GM18907 (cell line): ENCODE measurements at regions not wholly inside any gene's neighbourhood (a gene's known extent, or its start where the extent isn't known, plus 50 kb on each side); places are given as distances from the start of the nearest gene placed in this dataset.

Experiments
- ATAC-seq: cut with Tn5 transposase; IDR thresholded peaks from one replicate; pipeline ENCODE4 v1.9.1; 2021; ENCODE audit warnings: mild to moderate bottlenecking, moderate library complexity; ENCODE audit not compliant: unreplicated experiment

DNA sequence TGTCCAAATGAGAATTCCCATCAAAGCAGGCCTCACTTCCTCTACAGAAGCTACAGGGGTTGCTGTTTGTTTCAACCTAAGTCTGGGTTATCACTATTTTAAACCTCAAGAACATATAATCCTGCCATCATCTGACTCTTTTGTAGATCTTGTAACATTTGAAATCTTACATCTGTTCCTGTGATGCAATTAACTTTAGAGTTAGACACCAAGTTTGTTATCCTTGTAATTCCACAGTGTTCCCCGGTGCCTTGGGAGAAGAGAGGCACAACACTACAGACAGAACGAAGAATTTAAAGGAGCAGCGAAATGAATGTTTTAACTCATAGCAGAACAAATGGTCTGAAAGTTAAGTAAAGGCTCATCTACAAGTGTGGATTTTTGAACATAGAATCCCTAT, 116.1 kb downstream of the UCHL5 start:
- ATAC-seq = no peak

- no peak for ATAC-seq
Measured at GRCh38 chr1:192943522-192943921, 115.6 kb downstream of the UCHL5 start.

- ATAC-seq = no peak
Measured at GRCh38 chr1:192945390-192946130, 113.6 kb downstream of the UCHL5 start.

GRCh38 chr1:192949783-192950182, 109.4 kb downstream of the UCHL5 start:
- no peak for ATAC-seq

GRCh38 chr1:192950926-192951325, 108.2 kb downstream of the UCHL5 start:
- ATAC-seq = no peak

DNA sequence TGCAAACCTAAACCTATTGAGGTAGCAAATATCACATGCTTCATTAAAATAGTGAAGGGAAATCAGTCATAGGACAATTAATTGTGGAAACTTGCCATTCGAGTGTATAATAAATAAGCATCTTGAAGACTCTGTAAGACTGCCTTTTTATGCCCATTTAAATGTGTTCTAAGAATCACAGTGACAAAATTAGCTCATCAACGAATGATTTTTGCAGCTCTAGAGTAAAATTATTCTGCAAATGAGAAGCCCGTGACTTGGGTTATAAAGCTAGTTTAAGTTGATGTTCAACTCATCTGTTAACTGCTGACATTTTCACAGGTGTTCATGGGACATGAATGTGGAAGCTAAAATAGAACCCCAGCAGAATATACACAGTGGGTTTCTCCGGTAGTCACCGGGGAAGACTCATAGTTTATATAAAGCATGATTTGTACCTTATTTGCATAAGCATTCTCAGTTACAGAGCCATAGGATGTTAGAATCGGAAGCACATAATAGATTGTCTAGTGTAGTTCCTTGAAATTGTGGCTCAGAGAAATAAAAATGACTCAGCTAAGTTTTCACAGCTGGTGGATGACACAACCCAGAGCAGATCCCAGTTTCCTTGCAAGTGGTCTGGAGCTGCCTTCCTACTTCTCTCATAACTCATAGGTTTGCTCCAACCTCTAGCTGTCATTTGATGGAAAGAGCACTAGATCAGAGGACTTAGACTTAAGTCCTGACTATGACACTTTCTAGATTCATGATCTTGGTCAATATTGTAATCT, 107.3 kb downstream of the UCHL5 start:
- peak; percentile 93 for ATAC-seq

DNA sequence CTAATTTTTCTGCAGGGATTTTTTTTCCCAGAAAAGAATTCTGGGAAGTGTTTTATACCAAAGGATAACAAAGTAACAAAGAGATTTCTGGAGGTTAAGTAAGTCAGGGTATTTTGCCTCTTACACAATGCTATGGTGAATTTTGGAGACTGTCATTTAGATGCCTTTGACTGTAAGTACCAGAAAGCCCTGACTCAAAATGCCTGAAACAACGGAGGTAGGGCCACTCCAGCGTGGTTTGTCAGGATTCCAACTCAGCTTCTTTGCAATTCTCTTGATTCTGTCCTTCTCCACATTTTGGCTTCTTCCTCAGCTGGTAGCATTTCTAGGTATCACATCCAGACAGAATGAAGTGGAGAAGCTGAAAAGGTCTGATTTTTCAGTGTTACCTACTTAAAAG, 106.5 kb downstream of the UCHL5 start:
- ATAC-seq = no peak

GRCh38 chr1:192954705-192955265, 104.4 kb downstream of the UCHL5 start:
- ATAC-seq = no peak

DNA sequence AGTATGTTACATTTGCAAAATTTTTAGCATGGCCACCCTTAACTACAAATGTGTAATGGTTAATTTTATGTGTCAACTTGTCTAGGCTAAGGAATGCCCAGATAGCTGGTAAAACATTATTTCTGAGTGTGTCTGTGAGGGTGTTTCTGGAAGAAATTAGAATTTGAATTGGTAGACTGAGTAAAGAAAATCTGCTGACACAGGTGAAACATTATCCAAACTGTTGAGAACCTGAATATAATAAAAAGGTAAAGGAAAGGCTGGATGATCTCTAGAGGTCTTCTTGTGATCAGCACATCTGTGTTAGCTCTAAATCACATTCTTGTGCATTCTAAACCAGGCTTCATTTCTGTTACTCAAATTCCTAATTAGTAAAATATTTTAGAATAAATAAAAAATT, 100.8 kb downstream of the UCHL5 start:
- no peak for ATAC-seq

DNA sequence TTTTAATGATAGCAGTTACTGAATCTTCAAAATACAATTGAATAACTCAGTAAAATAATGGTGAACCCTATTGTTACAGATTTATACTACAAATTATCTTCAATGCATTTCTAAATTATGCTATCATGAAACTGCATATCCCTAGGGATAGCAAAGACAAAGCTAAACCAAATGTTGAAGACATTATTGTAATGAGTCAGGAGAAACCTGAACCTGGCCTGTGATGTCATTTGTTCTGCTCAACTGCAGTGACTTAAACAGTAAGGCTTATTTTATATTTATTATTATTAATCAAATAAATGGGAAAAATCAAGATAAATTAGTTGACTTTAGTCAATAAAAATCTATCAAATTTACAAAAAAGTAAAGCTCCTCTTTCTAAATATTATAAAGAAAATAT, 100.3 kb downstream of the UCHL5 start:
- ATAC-seq = no peak

DNA sequence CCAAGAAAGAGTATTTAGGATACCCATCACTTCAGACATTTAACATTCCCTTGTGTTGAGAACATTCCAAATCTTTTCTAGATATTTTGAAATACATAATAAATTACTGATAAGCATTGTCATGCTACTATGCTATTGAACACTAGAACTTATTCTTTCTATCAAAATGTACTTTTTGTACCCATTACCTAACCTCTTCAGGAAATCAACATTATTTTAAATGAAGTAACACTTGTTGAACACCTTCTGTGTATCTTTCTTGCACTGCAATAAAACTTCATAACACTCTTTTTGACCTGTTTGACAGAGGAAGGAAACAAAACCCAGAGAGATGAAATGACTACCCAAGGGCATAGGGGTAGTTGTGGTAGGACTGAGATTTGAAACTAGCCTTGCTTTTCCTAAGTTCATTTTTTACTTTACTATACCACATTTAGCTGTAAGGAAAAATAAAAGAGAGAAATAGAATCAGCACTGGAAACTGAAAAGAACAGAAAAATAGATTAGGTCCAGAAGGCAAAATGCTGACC, 99.4 kb downstream of the UCHL5 start:
- ATAC-seq = no peak
